ENCODE measurements at regions not wholly inside any gene's neighbourhood (a gene's known extent, or its start where the extent isn't known, plus 50 kb on each side); places are given as distances from the start of the nearest gene placed in this dataset.
A peak's percentile ranks its signal among the peaks of the same experiment; 100 is the strongest.
"Not testable (repeated sequence)": the region's sequence is repeated elsewhere in the genome, so short reads cannot be mapped to it uniquely, and the experiment has no call there.

DNA sequence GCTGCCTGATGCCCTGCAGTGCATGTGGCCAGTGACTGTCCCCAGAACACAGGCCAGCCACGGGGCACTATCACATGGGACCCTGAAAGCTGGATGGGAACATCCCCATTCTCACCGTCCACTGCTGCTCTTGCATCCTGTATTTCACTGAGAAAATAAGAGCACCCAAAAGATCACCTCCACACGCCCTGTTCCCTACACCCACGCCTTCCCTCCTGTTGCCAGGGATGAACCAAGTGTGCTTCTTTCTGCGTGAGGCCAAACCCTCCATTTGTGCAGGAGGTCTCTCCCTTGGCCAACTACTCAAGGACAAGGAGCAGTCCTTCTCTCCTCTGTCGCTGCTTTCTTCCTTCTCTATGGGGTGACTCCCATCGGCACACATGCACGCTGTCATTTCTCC is 118.3 kb downstream of the LRRC37A3 start:
- not testable (repeated sequence) for H3K27ac ChIP-seq; H3K4me1 ChIP-seq; ATAC-seq (ENCODE audit: low FRiP score in 2 of 2); H3K9me3 ChIP-seq; DNase-seq; H3K4me3 ChIP-seq; H3K27me3 ChIP-seq
- 95 to 97% methylated on average over 6 of the region's 8 CpGs for WGBS, 2 donors
- H3K36me3 ChIP-seq: peaks cover 6 to 57% (median 15%) of the 10 kb centered on the region in 4 donors

DNA sequence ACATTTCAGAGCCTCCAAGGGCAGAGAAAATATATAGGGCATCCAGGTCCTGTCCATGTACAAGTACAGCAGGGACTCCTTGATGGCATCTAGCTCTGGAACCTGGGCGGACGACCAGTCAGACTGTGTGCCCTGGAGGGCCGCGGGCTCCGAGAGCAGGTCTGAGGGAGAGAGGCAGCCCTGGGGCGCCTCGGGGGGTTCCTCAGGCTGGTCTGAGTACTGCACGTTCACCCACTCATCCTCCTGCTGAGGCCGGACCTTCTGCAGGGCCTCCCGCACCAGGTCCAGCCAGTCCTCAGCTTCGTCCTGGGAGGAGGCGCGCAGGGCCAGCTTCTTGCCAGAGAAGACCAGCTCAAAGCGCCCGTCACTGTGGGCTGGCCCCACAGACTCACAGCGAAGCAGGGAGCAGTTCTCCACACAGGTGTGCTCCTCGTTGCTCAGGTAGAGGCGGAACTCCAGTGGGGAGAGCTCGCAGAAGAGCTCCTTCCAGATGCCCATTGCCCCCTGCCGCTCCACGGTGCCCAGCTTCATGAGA is 118.8 kb downstream of the LRRC37A3 start:
- H3K27me3 ChIP-seq; H3K4me1 ChIP-seq; ATAC-seq (ENCODE audit: low FRiP score in 2 of 2); H3K9me3 ChIP-seq; DNase-seq; H3K4me3 ChIP-seq; H3K27ac ChIP-seq: not testable (repeated sequence)
- peaks cover 6 to 57% (median 15%) of the 10 kb centered on the region in 4 donors for H3K36me3 ChIP-seq
- WGBS, 2 donors: 93 to 100% methylated on average over 3 to 8 of the region's 21 CpGs

DNA sequence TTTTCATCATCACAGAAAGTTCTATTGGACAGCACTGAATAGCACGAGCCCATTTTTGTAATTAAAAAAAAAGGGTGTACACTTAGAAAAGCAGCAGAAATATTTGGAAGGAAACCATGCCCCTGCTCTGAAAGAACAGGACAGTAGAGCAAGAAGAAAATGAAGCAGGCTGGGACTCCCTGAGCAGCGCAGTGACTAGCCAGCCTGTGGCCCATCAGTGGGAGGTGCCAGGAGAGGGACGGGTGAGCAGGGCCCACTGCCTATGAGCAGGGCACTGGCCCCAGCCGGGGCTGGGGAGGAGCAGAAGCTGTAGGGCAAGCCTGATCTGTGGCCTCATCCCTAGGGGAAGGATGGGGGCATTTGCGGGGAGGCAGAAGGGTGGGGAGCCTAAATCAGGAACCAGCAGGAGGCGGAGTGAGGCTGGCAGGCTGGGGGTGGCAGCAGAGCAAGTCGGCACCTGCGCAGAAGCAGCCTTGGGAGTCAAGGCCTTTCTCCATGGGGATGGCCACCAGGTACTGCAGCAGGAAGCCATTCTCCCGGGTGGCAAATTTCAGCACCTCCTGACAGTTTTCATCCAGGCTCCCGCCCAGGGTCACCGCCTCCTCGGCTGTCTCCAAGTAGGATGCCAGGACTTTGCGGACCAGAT is 119.6 kb downstream of the LRRC37A3 start:
- H3K4me3 ChIP-seq; H3K27ac ChIP-seq; H3K9me3 ChIP-seq; DNase-seq; ATAC-seq (ENCODE audit: low FRiP score in 2 of 2); H3K27me3 ChIP-seq; H3K4me1 ChIP-seq: not testable (repeated sequence)
- 85 to 92% methylated on average over 2 to 3 of the region's 13 CpGs for WGBS, 2 donors
- H3K36me3 ChIP-seq: peaks cover 6 to 55% (median 15%) of the 10 kb centered on the region in 4 donors

DNA sequence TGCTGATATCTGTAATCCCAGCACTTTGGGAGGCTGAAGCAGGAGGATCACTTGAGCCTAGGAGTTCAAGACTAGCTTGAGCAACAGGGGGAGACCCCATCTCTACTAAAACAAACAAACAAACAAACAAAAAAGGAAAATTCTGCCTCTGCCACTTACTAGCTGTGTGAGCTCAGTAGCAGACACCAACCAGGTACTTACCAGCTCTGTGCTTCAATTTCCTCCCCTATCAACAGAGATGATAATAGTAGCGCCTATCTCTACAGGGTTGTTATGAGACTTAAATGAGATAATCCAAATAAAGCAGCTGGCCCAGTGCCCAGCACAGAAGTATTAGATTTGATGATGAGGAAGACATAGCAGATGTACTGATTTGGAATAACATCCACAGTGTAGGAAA is 120.3 kb downstream of the LRRC37A3 start:
- ATAC-seq (ENCODE audit: low FRiP score in 2 of 2); DNase-seq; H3K4me3 ChIP-seq; H3K27me3 ChIP-seq; H3K9me3 ChIP-seq; H3K27ac ChIP-seq: not testable (repeated sequence)
- H3K4me1 ChIP-seq: peaks cover 6 to 10% (median 9%) of the 10 kb centered on the region in 4 donors
- H3K36me3 ChIP-seq: peaks cover 6 to 59% (median 15%) of the 10 kb centered on the region in 4 donors
- WGBS, 2 donors: 86% methylated on average over 1 of the region's 1 CpG; no CpG with 5 or more reads in 1 of the 2 donors

DNA sequence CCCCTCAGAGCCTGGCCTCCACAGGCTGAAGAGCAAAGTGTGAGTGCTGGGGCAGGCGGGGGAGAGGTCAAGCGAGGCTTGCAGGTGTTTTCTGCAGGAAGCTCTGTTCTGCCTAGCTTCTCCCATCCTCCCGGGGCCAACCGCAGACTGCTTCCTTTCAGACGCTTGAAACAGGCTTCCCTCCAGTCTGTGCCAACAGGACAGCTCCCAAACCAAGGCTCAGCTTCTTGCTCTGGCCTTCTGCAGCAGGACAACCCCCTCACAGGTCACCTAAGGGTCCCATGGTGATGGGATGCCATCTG is 120.8 kb downstream of the LRRC37A3 start:
- DNase-seq; ATAC-seq (ENCODE audit: low FRiP score in 2 of 2); H3K27ac ChIP-seq; H3K4me3 ChIP-seq; H3K9me3 ChIP-seq; H3K27me3 ChIP-seq: not testable (repeated sequence)
- peaks cover 6 to 56% (median 15%) of the 10 kb centered on the region in 4 donors for H3K36me3 ChIP-seq
- peaks cover 10 to 15% (median 14%) of the 10 kb centered on the region in 4 donors for H3K4me1 ChIP-seq
- WGBS, 2 donors: 59% methylated on average over 5 of the region's 5 CpGs; no CpG with 5 or more reads in 1 of the 2 donors

DNA sequence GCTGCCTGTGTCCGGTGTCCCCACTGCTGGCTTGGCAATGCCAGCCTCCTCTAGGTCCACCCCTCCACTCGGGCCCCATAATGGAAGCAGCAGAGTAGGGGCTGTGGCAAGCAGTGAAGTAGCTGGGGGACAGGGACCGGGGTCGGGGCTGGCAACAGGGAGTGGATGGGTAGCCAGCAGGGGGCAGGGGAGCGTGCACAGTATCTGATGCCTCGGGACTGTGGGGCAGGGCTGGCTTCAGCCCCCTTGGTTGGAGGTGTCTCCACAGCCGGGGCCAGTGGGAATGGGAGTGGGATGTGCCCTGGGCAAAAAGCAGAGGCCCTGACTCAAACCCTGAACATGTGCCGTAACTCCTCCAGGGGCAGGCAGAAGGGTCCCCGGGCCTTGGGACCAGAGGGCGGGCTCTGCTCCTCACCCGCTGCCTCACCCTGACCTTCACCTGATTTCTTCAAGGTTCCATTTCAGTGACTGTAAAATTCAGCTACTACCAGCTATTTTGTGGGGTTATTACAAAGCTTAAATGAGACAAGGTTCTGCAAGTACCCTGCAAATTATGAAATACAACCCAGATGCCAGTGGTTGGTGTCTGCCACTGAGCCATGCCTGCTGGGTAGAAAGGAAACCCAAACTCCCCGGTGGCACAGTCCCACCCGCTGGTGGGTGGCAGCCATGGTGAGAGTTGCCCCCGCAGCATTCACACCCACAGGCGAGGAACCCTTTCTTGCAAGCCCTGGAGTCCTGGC is 121.4 kb downstream of the LRRC37A3 start:
- not testable (repeated sequence) for DNase-seq; ATAC-seq (ENCODE audit: low FRiP score in 2 of 2); H3K9me3 ChIP-seq; H3K27ac ChIP-seq; H3K4me3 ChIP-seq; H3K27me3 ChIP-seq
- 76 to 96% methylated on average over 3 of the region's 15 CpGs for WGBS, 2 donors
- Histone ChIP-seq H3K4me1 (peaks cover 14 to 21% (median 19%) of the 10 kb centered on the region in 4 donors), H3K36me3 (peaks cover under 1 to 51% (median 11%) of the 10 kb centered on the region in 4 donors)

DNA sequence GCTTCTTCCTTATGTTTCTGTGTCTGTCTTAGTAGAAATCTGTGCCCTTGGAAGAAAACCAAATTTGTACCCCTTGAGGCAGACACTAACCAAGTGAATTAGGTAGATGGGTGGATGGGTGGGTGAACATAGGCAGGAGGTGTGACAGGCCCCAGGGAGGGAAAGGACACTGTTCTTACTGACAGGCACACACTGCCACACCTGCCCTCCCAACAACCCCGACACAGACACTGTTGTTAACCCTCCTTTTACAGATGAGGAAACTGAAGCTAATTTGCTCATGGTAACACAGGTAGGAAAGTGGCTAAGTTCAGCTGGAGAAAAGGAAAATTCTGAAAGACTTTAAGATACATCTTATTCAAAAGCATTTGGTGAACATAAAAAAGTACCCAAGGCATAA is 123.9 kb downstream of the LRRC37A3 start:
- 63% methylated on average over 1 of the region's 1 CpG; no CpG with 5 or more reads in 1 of the 2 donors for whole genome bisulfite sequencing, 2 donors
- H3K4me3 ChIP-seq: not testable (repeated sequence)

DNA sequence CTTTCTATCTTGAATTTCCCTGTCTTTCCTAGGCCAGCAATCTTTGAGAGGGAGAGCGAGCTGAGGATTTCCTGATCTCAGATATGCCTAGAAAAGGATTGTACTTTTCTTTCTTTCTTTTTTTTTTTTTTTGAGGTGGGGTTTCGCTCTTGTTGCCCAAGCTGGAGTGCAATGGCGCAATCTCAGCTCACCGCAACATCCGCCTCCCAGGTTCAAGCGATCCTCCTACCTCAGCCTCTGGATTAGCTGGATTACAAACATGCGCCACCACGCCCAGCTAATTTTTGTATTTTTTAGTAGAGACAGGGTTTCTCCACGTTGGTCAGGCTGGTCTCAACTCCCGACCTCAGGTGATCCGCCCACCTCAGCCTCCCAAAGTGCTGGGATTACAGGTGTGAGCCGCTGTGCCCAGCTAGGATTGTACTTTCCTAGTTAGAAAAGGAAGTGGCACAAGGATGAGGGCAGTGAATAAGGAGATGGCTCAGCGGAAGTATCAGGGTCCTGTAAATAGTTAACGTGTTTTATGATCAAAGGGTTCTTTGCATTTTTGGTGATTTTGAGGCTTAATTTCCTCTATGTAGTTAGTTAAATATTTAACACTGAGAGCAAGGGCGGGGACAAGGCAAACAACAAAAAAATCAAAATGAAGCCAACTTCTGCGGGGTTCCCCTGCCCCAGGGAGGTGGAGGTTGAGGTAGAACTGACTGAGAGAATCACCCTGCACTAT is 124.6 kb downstream of the LRRC37A3 start:
- H3K4me3 ChIP-seq; ATAC-seq (ENCODE audit: low FRiP score in 2 of 2); H3K9me3 ChIP-seq; H3K27me3 ChIP-seq: not testable (repeated sequence)
- peak in 1 of 2 donors; percentile 80 for DNase-seq
- 51 to 68% methylated on average over 16 of the region's 16 CpGs for WGBS, 2 donors
- Histone ChIP-seq H3K4me1 (peaks cover 27 to 37% (median 33%) of the 10 kb centered on the region in 4 donors), H3K27ac (peak overlapping the region; percentile 70 to 87 (median 78)), H3K36me3 (peaks cover 0 to 41% (median 12%) of the 10 kb centered on the region in 4 donors)

More for the DNA sequence above, 123.9 kb downstream of the LRRC37A3 start:
- H3K9me3 ChIP-seq; DNase-seq; H3K27me3 ChIP-seq; ATAC-seq (ENCODE audit: low FRiP score in 2 of 2): not testable (repeated sequence)
- H3K4me1 ChIP-seq: peaks cover 27 to 37% (median 33%) of the 10 kb centered on the region in 4 donors
- H3K27ac ChIP-seq: peak overlapping the region; percentile 70 to 87 (median 78)
- peaks cover 0 to 46% (median 15%) of the 10 kb centered on the region in 4 donors for H3K36me3 ChIP-seq

Measured in upper lobe of left lung (tissue), 6 donors.